PC-3 (cell line): ENCODE measurements at regions not wholly inside any gene's neighbourhood (a gene's known extent, or its start where the extent isn't known, plus 50 kb on each side); places are given as distances from the start of the nearest gene placed in this dataset.

Source experiments
- ATAC-seq: fragments of 200-7000 bp; cut with Tn5 transposase; 2 replicates; pipeline ENCODE4 v1.9.1; 2020; ENCODE audit warnings: mild to moderate bottlenecking, moderate library complexity
- BruUV-seq: library from RNA; stranded (reverse); fragments of 400-500 nt; replicated peaks from 2 replicates; lab custom pipeline; 2021; lab: Mats Ljungman, UMichigan
- CTCF ChIA-PET: fragments of 300-600 bp; sonication (Branson Sonifier 250); formaldehyde crosslinking; loops from one replicate; lab custom pipeline; 2022; ENCODE audit warnings: antibody characterized with exemption; lab: Charles Lee
- POLR2A ChIA-PET: fragments of 300-600 bp; sonication (Branson Sonifier 250); formaldehyde crosslinking; loops from one replicate; lab custom pipeline; 2022; ENCODE audit warnings: antibody characterized with exemption; ENCODE audit not compliant: unreplicated experiment; lab: Charles Lee
- DNase-seq: peaks from one replicate; pipeline ENCODE4 v3.0.0-alpha.2; 2015
- H2AFZ ChIP-seq: fragments of 300-600 bp; sonication (generic); 2 replicates; pipeline ENCODE4 v1.6.0; 2016; ENCODE audit warnings: antibody characterized with exemption, low read length
- H3F3A ChIP-seq: fragments of 300-600 bp; sonication (generic); one replicate; pipeline ENCODE4 v1.6.0; 2017; ENCODE audit warnings: antibody characterized with exemption, low read length, control low read depth, mild to moderate bottlenecking; ENCODE audit not compliant: unreplicated experiment
- H3K27ac ChIP-seq: fragments of 300-600 bp; sonication (generic); 2 replicates; pipeline ENCODE4 v1.5.1; 2016; ENCODE audit warnings: mild to moderate bottlenecking, low read length
- H3K27me3 ChIP-seq: fragments of 300-600 bp; sonication (generic); 2 replicates; pipeline ENCODE4 v1.6.1; 2016; ENCODE audit warnings: low read length, mixed read lengths
- H3K36me3 ChIP-seq: fragments of 300-600 bp; sonication (generic); 2 replicates; pipeline ENCODE4 v1.6.1; 2016; ENCODE audit warnings: low read depth, mixed run types, low read length, mixed read lengths
- H3K4me1 ChIP-seq: fragments of 300-600 bp; sonication (generic); 2 replicates; pipeline ENCODE4 v1.5.1; 2016; ENCODE audit warnings: low read length; ENCODE audit not compliant: insufficient read depth
- H3K4me2 ChIP-seq: fragments of 300-600 bp; sonication (generic); 2 replicates; pipeline ENCODE4 v1.6.0; 2016; ENCODE audit warnings: low read length
- H3K4me3 ChIP-seq: fragments of 300-600 bp; sonication (generic); 2 replicates; pipeline ENCODE4 v1.5.1; 2016; ENCODE audit warnings: mild to moderate bottlenecking, low read length, mixed read lengths
- H3K79me2 ChIP-seq: fragments of 300-600 bp; sonication (generic); 2 replicates; pipeline ENCODE4 v1.6.1; 2017; ENCODE audit warnings: low read length, mixed read lengths
- H3K9ac ChIP-seq: fragments of 300-600 bp; sonication (generic); 2 replicates; pipeline ENCODE4 v1.6.0; 2016; ENCODE audit warnings: mild to moderate bottlenecking, low read length
- H3K9me2 ChIP-seq: fragments of 300-600 bp; sonication (generic); replicated peaks from 2 replicates; pipeline ENCODE4 v1.6.1; 2016; ENCODE audit warnings: mixed run types, low read length, mixed read lengths
- H3K9me3 ChIP-seq: fragments of 300-600 bp; sonication (generic); 2 replicates; pipeline ENCODE4 v1.6.1; 2016; ENCODE audit warnings: low read length, mixed read lengths
- H4K20me1 ChIP-seq: fragments of 300-600 bp; sonication (generic); 2 replicates; pipeline ENCODE4 v1.6.1; 2016; ENCODE audit warnings: low read length, mixed read lengths
- EZH2 ChIP-seq: fragments of 300-600 bp; sonication (generic); IDR thresholded peaks from one replicate; pipeline ENCODE4 v1.6.1; 2017; ENCODE audit warnings: antibody characterized with exemption, mild to moderate bottlenecking, low read length; ENCODE audit not compliant: unreplicated experiment
- EZH2phosphoT487 ChIP-seq: fragments of 300-600 bp; sonication (generic); IDR thresholded peaks from 2 replicates; pipeline ENCODE4 v1.6.1; 2018; ENCODE audit warnings: mild to moderate bottlenecking, antibody characterized with exemption, low read length, borderline replicate concordance
- intact Hi-C: fragments of 100-400 bp; cut with micrococcal nuclease; formaldehyde crosslinking; loops from 2 replicates; pipeline ENCODE4 v1.9.0; 2023
- TF ChIP-seq, protein P1 (sequence below): fragments of 300-600 bp; sonication (generic); conservative IDR thresholded peaks from 2 replicates; pipeline ENCODE4 v1.5.1; 2017; ENCODE audit warnings: antibody characterized with exemption, low read depth, mild to moderate bottlenecking, low read length

DNA sequence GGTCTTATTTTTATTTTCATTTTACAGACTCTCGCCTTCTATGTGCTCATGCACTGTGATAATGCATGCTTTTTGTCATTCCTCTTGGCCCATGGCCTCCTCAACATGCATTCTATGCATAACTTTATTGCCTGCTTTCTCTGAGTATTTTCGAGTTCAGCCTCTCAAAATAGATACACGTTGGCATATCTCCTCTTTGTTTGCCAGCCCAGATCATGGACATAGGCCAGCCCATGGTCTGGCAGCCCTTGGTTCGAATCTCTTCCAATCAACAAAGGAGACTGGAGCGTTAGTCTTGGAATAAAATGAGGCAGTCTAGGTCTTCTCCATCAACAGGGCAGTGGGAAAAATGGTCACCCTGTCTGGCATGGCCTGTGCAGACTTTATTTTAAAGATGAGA lies 279.5 kb upstream of the ADAMTS16 start:
- Histone ChIP-seq H3K9me2 (no peaks in the 10 kb centered on the region), H3K79me2 (no peaks in the 10 kb centered on the region), H3K4me3 (no peak overlapping the region), H3K27me3 (no peaks in the 10 kb centered on the region), H3K4me2 (no peak overlapping the region), H3K4me1 (no peaks in the 10 kb centered on the region), H4K20me1 (no peaks in the 10 kb centered on the region), H3K9me3 (no peaks in the 10 kb centered on the region), H3K9ac (no peak overlapping the region), H3K27ac (no peak overlapping the region), H2AFZ (no peak overlapping the region), H3K36me3 (no peaks in the 10 kb centered on the region), H3F3A (no peaks in the 10 kb centered on the region)
- DNase-seq (no peak), ATAC-seq (no peak)
- BruUV-seq, result no TSS peak
- TF ChIP-seq, protein P1, sequence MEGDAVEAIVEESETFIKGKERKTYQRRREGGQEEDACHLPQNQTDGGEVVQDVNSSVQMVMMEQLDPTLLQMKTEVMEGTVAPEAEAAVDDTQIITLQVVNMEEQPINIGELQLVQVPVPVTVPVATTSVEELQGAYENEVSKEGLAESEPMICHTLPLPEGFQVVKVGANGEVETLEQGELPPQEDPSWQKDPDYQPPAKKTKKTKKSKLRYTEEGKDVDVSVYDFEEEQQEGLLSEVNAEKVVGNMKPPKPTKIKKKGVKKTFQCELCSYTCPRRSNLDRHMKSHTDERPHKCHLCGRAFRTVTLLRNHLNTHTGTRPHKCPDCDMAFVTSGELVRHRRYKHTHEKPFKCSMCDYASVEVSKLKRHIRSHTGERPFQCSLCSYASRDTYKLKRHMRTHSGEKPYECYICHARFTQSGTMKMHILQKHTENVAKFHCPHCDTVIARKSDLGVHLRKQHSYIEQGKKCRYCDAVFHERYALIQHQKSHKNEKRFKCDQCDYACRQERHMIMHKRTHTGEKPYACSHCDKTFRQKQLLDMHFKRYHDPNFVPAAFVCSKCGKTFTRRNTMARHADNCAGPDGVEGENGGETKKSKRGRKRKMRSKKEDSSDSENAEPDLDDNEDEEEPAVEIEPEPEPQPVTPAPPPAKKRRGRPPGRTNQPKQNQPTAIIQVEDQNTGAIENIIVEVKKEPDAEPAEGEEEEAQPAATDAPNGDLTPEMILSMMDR, result no peak
- no peak for TF ChIP-seq EZH2
- ChIA-PET POLR2A (no interaction called here), CTCF (no interaction called here)
- intact Hi-C loops, result no loop called here

DNA sequence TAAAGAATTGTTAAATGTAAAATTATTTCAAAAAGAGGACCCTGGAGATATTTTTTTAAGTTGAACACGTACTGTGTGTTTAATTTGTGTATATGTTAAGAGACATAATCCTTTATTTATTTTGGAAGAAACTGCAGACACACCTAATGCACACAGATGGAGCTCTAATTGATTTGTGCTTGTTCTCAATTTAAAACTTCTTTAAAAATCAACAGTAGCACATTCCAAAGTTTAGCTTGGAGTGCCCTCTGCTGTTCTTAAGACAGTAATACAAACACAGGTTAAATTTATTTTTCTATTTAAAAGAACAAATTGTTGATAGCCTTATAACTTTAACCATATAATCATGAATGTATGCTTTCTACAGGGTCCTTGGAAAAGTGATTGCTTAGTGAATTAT lies 277.6 kb upstream of the ADAMTS16 start:
- no peaks in the 10 kb centered on the region for H3K36me3 ChIP-seq
- H3K4me3 ChIP-seq, result no peak overlapping the region
- no peaks in the 10 kb centered on the region for H3K9me3 ChIP-seq
- H3K9me2 ChIP-seq, result no peaks in the 10 kb centered on the region
- no peak overlapping the region for H3K27ac ChIP-seq
- CTCF ChIA-PET, result no interaction called here
- no peaks in the 10 kb centered on the region for H3K27me3 ChIP-seq
- no peaks in the 10 kb centered on the region for H3F3A ChIP-seq
- no peaks in the 10 kb centered on the region for H3K4me1 ChIP-seq
- no peaks in the 10 kb centered on the region for H4K20me1 ChIP-seq
- H3K9ac ChIP-seq, result no peak overlapping the region
- TF ChIP-seq, protein P1, result peak; percentile 81
- no peak for TF ChIP-seq EZH2
- no peak overlapping the region for H3K4me2 ChIP-seq
- POLR2A ChIA-PET, result no interaction called here
- intact Hi-C loops, result no loop called here
- DNase-seq, result peak; percentile 58
- H3K79me2 ChIP-seq, result no peaks in the 10 kb centered on the region
- H2AFZ ChIP-seq, result no peak overlapping the region
- no TSS peak for BruUV-seq
- ATAC-seq, result peak; percentile 46

DNA sequence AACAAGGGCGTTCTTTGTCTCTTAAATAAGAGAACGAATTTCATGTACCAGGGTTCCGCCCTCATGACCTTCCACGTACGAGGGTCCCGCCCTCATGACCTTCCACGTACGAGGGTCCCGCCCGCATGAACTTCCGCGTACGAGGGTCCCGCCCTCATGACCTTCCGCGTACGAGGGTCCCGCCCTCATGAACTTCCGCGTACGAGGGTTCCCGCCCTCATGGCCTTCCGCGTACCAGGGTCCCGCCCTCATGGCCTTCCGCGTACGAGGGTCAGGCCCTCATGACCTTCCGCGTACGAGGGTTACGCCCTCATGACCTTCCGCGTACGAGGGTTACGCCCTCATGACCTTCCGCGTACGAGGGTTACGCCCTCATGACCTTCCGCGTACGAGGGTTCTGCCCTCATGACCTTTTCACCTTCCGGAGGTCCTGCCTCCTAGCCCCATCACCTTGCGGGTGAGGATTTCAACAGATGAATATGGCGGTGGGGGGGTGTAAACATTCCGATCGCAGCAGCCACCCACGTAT lies 273.9 kb upstream of the ADAMTS16 start:
- Histone ChIP-seq H3K27me3 (peaks cover 21% of the 10 kb centered on the region), H3K9me2 (no peaks in the 10 kb centered on the region), H3K4me3 (no peak overlapping the region), H3K36me3 (no peaks in the 10 kb centered on the region), H4K20me1 (no peaks in the 10 kb centered on the region), H3K27ac (no peak overlapping the region), H3F3A (no peaks in the 10 kb centered on the region), H3K79me2 (no peaks in the 10 kb centered on the region), H3K9me3 (no peaks in the 10 kb centered on the region), H3K4me1 (no peaks in the 10 kb centered on the region), H3K9ac (no peak overlapping the region), H3K4me2 (no peak overlapping the region), H2AFZ (no peak overlapping the region)
- ATAC-seq (no peak), DNase-seq (no peak)
- ChIA-PET POLR2A (no interaction called here), CTCF (no interaction called here)
- no TSS peak for BruUV-seq
- intact Hi-C loops, result no loop called here
- no peak for TF ChIP-seq EZH2phosphoT487
- TF ChIP-seq, protein P1, result no peak
- TF ChIP-seq EZH2, result no peak
